ENCODE measurements at regions not wholly inside any gene's neighbourhood (a gene's known extent, or its start where the extent isn't known, plus 50 kb on each side); places are given as distances from the start of the nearest gene placed in this dataset.

DNA sequence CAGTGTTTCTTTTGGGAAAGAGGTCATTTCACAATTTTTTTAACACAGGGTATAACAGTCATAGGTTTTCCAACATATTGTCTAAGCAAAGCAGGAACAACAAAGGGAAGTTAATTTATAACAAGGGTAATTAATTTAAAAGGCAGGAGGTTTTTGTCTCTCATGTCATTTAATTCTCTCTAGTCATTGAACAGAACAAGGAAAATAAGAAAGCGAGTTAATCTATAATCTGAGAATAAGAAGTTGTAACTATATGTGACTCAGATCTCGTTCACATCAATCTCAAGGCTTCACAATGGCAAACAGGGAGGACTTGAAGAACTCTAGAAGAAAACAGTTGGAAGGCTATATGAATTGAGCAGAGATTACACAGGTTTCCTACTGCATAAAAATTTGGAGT is 579.8 kb upstream of the CCDC54 start:
- TF ChIP-seq, protein P1, sequence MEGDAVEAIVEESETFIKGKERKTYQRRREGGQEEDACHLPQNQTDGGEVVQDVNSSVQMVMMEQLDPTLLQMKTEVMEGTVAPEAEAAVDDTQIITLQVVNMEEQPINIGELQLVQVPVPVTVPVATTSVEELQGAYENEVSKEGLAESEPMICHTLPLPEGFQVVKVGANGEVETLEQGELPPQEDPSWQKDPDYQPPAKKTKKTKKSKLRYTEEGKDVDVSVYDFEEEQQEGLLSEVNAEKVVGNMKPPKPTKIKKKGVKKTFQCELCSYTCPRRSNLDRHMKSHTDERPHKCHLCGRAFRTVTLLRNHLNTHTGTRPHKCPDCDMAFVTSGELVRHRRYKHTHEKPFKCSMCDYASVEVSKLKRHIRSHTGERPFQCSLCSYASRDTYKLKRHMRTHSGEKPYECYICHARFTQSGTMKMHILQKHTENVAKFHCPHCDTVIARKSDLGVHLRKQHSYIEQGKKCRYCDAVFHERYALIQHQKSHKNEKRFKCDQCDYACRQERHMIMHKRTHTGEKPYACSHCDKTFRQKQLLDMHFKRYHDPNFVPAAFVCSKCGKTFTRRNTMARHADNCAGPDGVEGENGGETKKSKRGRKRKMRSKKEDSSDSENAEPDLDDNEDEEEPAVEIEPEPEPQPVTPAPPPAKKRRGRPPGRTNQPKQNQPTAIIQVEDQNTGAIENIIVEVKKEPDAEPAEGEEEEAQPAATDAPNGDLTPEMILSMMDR (IDR thresholded peaks at IDR 0.05) = no peak
- no peak for TF ChIP-seq POLR2A (IDR thresholded peaks at IDR 0.05)

Data from uterus (tissue), 2 donors.